Nephron (organoid): ENCODE measurements at regions not wholly inside any gene's neighbourhood (a gene's known extent, or its start where the extent isn't known, plus 50 kb on each side); places are given as distances from the start of the nearest gene placed in this dataset.
"Not testable (repeated sequence)": the region's sequence is repeated elsewhere in the genome, so short reads cannot be mapped to it uniquely, and the experiment has no call there.

Experiments
- H3K27ac Mint-ChIP-seq, 3 experiments: 2 replicates each; pipeline ENCODE4 v1.8.0; 2020; ENCODE audit warnings: mixed read lengths in 3 of 3, mild to moderate bottlenecking in 2 of 3, moderate library complexity in 1 of 3
- H3K27me3 Mint-ChIP-seq: 2 replicates; pipeline ENCODE4 v1.8.0; 2021; ENCODE audit warnings: low read depth, mild to moderate bottlenecking, moderate library complexity, mixed read lengths
- H3K36me3 Mint-ChIP-seq: 2 replicates; pipeline ENCODE4 v1.8.0; 2020; ENCODE audit warnings: low read depth, mixed read lengths
- H3K4me1 Mint-ChIP-seq: 2 replicates; pipeline ENCODE4 v1.8.0; 2020; ENCODE audit warnings: mixed read lengths
- H3K4me3 Mint-ChIP-seq, 3 experiments: 2 replicates each; pipeline ENCODE4 v1.8.0; 2020; ENCODE audit warnings: mild to moderate bottlenecking in 3 of 3, mixed read lengths in 3 of 3, moderate library complexity in 2 of 3
- H3K9me3 Mint-ChIP-seq: 2 replicates; pipeline ENCODE4 v1.8.0; 2020; ENCODE audit warnings: mixed read lengths
- CTCF ChIP-seq, 3 experiments: fragments of 200-600 bp; sonication (generic); IDR thresholded peaks; one replicate each; pipeline ENCODE4 v1.5.0; 2021; ENCODE audit warnings: antibody characterized with exemption in 3 of 3; ENCODE audit not compliant: unreplicated experiment in 3 of 3

DNA sequence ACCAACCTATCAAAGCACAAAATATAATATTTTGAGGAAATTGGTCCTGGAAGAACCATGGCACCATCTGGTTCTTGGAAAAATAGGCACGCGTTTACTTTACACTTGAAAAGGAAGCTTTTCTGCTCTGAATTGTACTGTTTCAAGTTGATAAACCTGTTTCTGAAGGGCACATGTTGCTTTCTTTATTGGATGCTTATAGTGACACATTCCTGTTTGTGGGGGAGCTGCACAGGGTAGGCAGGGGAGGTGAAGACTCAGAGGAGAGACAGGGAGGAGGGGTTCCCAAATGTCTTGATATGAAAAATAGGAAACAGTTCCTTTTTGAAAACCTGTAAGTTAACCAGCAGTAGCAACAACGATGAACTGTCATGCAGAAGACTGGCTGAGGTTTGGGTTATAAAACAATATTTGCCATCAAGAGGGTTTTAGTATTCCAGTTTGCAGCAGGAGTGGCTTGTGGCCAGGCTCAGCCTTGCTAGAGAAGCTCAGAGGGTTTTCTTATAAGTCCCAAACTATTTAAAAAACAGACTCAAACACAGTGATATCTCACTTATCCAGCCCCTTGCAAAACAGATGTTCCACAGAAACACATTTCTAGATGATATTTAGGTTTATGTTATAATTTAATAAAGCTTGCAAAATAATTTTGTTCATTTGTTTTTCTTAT lies 127.0 kb upstream of the MROH9 start:
- no peak overlapping the region for H3K4me3 Mint-ChIP-seq
- peaks cover 32% of the 10 kb centered on the region for H3K4me1 Mint-ChIP-seq
- H3K36me3 Mint-ChIP-seq = no peaks in the 10 kb centered on the region
- H3K27me3 Mint-ChIP-seq = no peaks in the 10 kb centered on the region
- H3K27ac Mint-ChIP-seq = peak overlapping the region; percentile 76 to 95 (median 78)
- no peak for TF ChIP-seq CTCF (IDR thresholded peaks at IDR 0.05; ENCODE audit: unreplicated experiment in 3 of 3)
- H3K9me3 Mint-ChIP-seq = peaks cover 17% of the 10 kb centered on the region

GRCh38 chr1:170811013-170811412 lies 124.3 kb upstream of the MROH9 start:
- Mint-ChIP-seq H3K9me3 (peaks cover 30% of the 10 kb centered on the region), H3K4me1 (peaks cover 18% of the 10 kb centered on the region)
- not testable (repeated sequence) for H3K27me3 Mint-ChIP-seq, H3K4me3 Mint-ChIP-seq, H3K27ac Mint-ChIP-seq, H3K36me3 Mint-ChIP-seq

- TF ChIP-seq CTCF (IDR thresholded peaks at IDR 0.05; ENCODE audit: unreplicated experiment in 3 of 3) = no peak
- peaks cover 31% of the 10 kb centered on the region for H3K4me1 Mint-ChIP-seq
- peak overlapping the region in 1 of 3 experiments; percentile 85 for H3K27ac Mint-ChIP-seq
- no peaks in the 10 kb centered on the region for H3K27me3 Mint-ChIP-seq
- H3K4me3 Mint-ChIP-seq = no peak overlapping the region
- H3K9me3 Mint-ChIP-seq = peaks cover 7% of the 10 kb centered on the region
- no peaks in the 10 kb centered on the region for H3K36me3 Mint-ChIP-seq
Measured at GRCh38 chr1:170819781-170820180, 115.6 kb upstream of the MROH9 start.

DNA sequence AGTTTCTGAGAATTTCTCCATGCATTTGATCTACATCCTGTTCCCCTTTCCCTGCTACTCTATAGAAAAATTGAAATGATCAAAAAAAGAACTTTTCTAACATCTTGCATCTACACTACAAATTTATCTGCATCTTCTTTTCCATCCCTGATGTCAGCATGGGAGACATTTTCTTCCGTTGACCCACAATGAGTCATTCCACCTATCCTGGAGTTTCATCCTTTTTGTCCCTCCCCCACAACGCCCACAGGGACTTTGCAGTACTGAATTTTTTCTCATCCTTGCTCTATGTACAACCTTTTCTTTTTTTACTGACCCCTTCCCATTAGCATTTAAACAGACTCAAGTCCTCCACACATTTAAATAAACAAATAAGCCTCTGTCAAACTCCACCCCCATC lies 112.2 kb upstream of the MROH9 start:
- no peak for TF ChIP-seq CTCF (IDR thresholded peaks at IDR 0.05; ENCODE audit: unreplicated experiment in 3 of 3)
- Mint-ChIP-seq H3K4me1 (peaks cover 37% of the 10 kb centered on the region), H3K4me3 (no peak overlapping the region), H3K27me3 (no peaks in the 10 kb centered on the region), H3K36me3 (no peaks in the 10 kb centered on the region), H3K9me3 (no peaks in the 10 kb centered on the region), H3K27ac (peak overlapping the region in 2 of 3 experiments; percentile 39 to 78)

DNA sequence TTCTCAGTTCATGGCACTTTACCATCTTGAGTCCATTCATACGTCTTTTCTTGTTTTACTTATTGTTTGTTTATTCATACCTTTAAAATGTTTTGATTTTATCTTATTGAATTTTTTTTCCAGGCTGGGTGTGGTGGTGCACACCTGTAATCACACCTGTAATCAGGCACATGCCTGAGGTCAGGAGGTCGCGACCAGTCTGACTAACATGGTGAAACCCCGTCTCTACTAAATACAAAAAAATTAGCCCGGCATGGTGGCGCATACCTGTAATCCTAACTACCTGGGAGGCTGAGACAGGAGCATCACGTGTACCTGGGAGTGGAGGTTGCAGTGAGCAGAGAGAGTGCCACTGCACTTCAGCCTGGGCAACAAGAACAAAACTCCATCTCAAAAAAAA lies 104.1 kb upstream of the MROH9 start:
- Mint-ChIP-seq H3K36me3 (no peaks in the 10 kb centered on the region), H3K27me3 (no peaks in the 10 kb centered on the region), H3K4me3 (no peak overlapping the region), H3K4me1 (peaks cover 5% of the 10 kb centered on the region), H3K27ac (no peak overlapping the region), H3K9me3 (peaks cover 8% of the 10 kb centered on the region)
- TF ChIP-seq CTCF (IDR thresholded peaks at IDR 0.05; ENCODE audit: unreplicated experiment in 3 of 3) = no peak

GRCh38 chr1:170836141-170836540 lies 99.2 kb upstream of the MROH9 start:
- H3K4me3 Mint-ChIP-seq = no peak overlapping the region
- no peak overlapping the region for H3K27ac Mint-ChIP-seq
- H3K9me3 Mint-ChIP-seq = peaks cover 8% of the 10 kb centered on the region
- no peak for TF ChIP-seq CTCF (IDR thresholded peaks at IDR 0.05; ENCODE audit: unreplicated experiment in 3 of 3)
- H3K36me3 Mint-ChIP-seq = no peaks in the 10 kb centered on the region
- no peaks in the 10 kb centered on the region for H3K27me3 Mint-ChIP-seq
- H3K4me1 Mint-ChIP-seq = no peaks in the 10 kb centered on the region
